Head of caudate nucleus (tissue), 42 donors: ENCODE measurements at regions not wholly inside any gene's neighbourhood (a gene's known extent, or its start where the extent isn't known, plus 50 kb on each side); places are given as distances from the start of the nearest gene placed in this dataset.
A peak's percentile ranks its signal among the peaks of the same experiment; 100 is the strongest.

Experiments used
- DNase-seq, 42 donors: peaks; one replicate each; pipeline versions ENCODE4 v3.0.0 to v3.0.0-alpha.2; 2020 to 2021; ENCODE audit warnings: mixed read lengths in 7 of 42
- intact Hi-C: fragments of 100-400 bp; cut with DNase I; formaldehyde crosslinking; loops from one replicate; pipeline ENCODE4 v1.15.0; 2022

DNA sequence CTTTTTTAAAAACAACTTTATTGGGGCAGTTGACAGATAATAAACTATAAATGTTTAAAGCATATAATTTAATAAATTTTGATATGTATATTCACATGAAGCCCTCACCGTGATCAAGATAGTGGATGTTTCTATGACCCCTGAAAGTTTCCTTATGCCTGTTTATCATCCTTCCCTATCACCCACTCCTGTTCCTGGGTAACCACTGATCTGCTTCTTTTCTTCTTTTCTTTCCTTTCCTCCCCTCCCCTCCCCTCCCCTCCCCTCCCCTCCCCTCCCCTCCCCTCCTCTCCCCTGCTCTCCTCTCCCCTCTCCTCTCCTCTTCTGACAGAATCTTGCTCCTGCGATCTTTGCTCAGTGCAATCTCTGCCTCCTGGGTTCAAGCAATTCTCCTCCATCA is 193.7 kb upstream of the CDH13 start:
- intact Hi-C loops, result no loop called here
- no peak for DNase-seq

DNA sequence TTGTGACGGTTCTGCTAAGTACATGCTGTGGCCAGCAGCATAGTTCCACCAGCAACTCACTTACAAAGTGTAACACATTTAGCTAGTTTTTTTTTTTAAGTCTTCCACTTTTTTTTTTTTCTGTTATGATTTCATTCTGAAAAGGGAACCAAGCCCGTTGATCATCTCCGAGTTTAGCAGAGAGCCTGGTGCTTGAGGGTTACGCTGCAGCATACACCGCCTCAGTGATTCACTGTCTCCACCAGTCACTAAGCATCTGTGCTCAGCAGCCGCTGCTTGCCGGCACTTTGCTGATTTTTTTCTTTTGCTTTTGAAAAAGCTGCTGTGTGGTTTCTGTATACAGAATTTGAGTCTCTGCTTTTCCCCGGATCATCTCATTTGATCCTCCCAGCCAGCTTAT is 194.5 kb upstream of the CDH13 start:
- intact Hi-C loops, result no loop called here
- DNase-seq, result peak in 18 of 42 donors; percentile 4 to 55 (median 18)

GRCh38 chr16:82425661-82426060 is 201.1 kb upstream of the CDH13 start:
- intact Hi-C loops, result no loop called here
- DNase-seq, result no peak

DNA sequence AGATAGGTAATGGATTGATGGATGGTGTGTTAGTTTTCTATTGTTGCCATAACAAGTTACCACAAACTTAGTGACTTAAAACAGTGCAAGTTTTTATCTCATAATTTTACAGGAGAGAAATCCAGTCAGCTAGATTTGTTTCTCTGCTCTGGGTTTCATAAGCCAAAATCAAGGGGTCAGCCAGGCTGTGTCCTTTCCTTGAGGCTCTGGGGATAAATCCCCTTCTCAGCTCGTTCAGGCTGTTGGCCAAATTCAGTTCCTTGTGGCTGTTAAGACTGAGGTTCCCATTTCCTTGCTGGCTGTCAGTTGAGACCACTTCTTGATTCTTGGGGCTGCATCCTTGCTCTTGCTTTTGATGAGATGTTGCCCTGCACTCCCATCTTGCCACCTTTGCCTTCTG is 204.9 kb upstream of the CDH13 start:
- intact Hi-C loops, result no loop called here
- DNase-seq, result no peak

GRCh38 chr16:82419332-82419731 is 207.4 kb upstream of the CDH13 start:
- intact Hi-C loops, result no loop called here
- DNase-seq, result no peak

GRCh38 chr16:82414476-82414875 is 212.3 kb upstream of the CDH13 start:
- intact Hi-C loops, result no loop called here
- no peak for DNase-seq

GRCh38 chr16:82412770-82413169 is 214.0 kb upstream of the CDH13 start:
- intact Hi-C loops, result no loop called here
- DNase-seq, result no peak

DNA sequence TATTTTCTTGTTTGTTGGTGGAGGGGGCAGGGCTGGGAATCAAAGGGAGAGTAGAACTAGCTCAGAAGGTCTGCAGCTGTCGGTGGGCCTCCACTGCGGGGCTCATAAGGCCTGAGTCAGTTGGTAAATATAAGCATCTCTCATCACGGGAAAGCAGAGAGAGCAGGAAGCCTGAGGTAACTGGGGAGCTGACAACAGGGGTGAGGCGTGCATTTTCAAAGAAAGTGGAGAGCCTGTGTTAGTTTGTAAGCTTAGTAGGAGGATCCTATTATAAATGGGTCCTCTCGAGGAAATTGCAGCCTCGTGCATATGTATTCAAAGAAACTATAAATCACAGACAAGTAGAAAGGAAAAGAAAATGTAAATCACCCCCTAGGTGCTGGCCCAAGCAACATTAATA is 221.0 kb upstream of the CDH13 start:
- intact Hi-C loops, result no loop called here
- DNase-seq, result no peak

DNA sequence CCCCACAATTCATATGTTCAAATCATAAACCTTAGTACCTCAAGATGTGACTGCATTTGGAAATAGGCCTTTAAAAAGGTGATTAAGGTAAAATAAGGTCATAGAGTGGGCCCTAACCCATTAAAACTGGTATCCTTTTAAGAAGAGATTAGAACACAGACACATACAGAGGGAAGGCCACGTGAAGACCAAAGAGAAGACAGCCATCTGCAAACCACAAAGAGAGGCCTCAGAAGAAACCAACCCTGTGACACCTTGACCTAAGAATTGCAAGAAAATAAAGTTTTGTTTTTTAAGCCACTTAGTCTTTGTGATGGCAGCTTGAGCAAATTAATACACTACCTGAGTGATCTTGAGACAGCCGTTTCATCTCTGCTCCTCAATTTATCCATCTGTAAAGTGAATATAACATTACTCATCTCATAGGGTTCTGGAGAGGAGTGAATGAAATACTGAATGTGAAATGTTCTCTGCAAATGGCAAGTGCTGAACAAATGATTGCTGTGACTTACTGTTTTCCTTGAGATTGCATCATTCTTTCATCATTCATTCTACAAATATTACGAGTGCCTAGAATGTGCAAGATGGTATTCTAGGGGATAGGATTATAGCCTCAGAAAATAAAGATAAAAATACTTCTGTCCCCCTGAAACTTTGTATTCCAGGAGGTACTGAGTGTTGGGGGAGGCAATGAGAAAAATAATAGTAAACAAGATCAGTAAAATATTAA is 222.0 kb upstream of the CDH13 start:
- intact Hi-C loops, result no loop called here
- DNase-seq, result no peak

- intact Hi-C loops, result no loop called here
- DNase-seq, result no peak
These were observed 224.0 kb upstream of the CDH13 start for GRCh38 chr16:82402665-82403218.

GRCh38 chr16:82400046-82400445 is 226.7 kb upstream of the CDH13 start:
- intact Hi-C loops, result no loop called here
- DNase-seq, result peak in 1 of 42 donors; percentile 2

DNA sequence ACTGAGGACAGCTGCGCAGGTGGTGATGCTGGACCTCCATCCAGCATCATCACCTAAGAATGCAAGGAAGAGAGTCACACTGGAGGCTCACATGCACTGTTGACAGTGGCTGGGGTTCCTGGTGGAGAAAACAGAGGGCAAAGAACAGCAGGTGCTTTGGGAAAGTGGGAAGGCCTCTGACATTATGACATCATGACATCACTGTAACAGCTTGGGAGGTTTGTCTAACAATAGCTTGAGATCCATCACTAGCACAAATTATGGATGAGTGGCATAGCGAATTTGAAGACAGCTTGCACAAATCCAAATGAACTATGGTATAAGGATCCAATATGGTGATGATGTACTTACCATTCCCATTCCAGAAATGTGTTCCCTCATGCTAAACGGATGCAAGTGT is 226.5 kb upstream of the MPHOSPH6 start:
- intact Hi-C loops, result no loop called here

DNA sequence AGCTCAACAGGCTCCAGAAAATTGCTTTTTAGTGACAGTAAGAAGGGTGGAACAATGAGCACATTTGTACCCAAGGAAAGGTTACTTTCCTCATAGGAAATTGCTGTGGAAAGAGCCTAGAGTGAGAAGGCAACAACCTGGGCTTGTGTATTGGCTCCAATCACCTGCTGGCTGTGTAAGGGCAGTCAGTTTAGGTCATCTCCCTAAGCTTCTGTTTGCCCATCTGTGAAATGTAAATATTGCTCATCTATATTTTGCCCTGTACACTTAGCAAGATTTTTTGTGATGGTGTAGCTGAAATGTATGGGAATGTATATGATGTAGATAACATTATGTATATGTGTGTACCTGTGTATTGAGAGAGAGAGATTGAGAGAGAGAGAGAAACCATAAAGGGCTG is 225.2 kb upstream of the MPHOSPH6 start:
- DNase-seq, result no peak
- intact Hi-C loops, result no loop called here

More for the DNA sequence above, 226.5 kb upstream of the MPHOSPH6 start:
- DNase-seq, result no peak

DNA sequence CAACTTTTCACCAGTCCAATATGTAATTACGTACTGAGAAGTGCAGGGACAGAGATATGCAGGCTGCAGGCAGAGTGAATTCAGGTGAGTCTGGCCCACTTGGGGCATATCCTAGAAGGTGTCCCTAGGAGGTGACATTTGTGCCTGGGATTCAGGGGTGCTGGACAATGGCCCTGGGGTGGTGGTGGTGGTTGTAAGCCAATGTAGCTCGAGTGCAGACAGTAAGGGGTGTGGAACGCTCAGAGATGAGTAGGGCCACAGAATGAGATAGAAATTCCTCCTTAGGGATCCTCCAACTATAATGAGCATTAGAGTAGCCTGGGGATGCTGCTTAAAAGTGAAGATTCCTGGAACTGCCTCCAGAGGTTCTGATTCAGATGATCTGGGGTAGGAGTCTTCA is 221.7 kb upstream of the MPHOSPH6 start:
- DNase-seq, result no peak
- intact Hi-C loops, result no loop called here

- intact Hi-C loops, result no loop called here
- DNase-seq, result peak in 1 of 42 donors; percentile 2
These were observed 220.1 kb upstream of the MPHOSPH6 start for GRCh38 chr16:82389956-82390650.

DNA sequence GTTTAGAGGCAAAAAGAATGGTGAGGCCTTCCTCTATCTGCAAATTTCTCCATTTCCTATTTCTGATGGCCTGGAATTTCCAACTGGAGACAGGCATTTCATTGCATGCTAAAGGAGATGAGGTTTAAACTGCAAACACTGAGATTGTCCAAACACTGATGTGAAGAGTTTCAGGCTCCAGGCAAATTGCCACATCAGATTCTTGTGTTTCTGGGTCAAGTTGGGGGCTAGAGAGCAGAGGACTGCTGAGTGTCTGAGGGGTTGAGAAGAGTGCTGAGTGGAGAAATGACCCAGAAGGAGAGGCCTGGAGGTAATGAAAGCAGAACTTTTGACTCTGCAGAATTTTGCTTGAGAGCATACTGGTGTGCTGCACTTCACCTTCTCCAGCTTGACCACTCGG is 216.7 kb upstream of the MPHOSPH6 start:
- no peak for DNase-seq
- intact Hi-C loops, result no loop called here

DNA sequence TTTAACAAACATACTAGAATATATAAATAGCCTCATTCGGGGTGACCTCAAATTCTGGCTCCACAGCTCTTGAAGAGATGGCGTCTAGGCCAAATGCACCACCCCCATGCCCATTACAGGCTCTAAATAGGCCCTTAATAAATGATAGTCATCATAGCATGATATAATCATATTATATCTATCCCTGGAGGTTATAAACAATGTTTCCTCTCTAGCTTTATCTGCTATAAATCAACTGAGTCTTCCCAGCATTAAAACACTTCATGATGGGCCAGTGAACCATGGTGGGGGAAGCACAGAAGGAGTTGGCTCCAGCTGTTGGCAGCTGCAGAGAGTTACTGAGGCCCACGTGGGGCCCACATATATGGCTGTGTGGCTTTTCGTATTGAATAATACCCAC is 214.9 kb upstream of the MPHOSPH6 start:
- DNase-seq, result no peak
- intact Hi-C loops, result no loop called here

GRCh38 chr16:82384017-82384416 is 214.0 kb upstream of the MPHOSPH6 start:
- no peak for DNase-seq
- intact Hi-C loops, result no loop called here

GRCh38 chr16:82382521-82382920 is 212.5 kb upstream of the MPHOSPH6 start:
- DNase-seq, result no peak
- intact Hi-C loops, result no loop called here

DNA sequence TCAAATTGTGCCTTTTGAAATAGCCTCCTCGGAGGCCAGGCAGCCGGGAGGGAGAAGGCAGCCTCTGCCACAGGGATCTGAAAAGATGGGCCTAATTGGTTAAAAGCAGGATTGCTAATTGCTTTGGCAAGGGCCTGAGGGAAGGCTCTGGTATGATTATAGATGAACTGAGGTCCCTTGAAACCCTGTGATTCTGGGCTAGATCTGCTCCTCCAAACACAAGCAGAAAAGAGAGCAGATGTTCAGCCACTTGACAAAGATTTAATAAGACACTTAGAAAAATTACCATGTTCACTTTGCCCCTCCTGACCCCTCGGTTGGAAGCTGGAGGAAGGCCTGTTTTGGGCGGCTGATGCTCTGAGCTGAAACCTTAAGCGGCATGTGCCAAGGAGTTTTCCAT is 209.5 kb upstream of the MPHOSPH6 start:
- no peak for DNase-seq
- intact Hi-C loops, result no loop called here

GRCh38 chr16:82373976-82374375 is 204.0 kb upstream of the MPHOSPH6 start:
- intact Hi-C loops, result no loop called here
- no peak for DNase-seq
